ENCODE measurements at regions not wholly inside any gene's neighbourhood (a gene's known extent, or its start where the extent isn't known, plus 50 kb on each side); places are given as distances from the start of the nearest gene placed in this dataset.

GRCh38 chr12:107490010-107490409, 195.6 kb upstream of the PWP1 start:
- no peak for TF ChIP-seq CTCF (IDR thresholded peaks at IDR 0.05; ENCODE audit: low read depth, low read length)
- DNase-seq (ENCODE audit: extremely low read depth, low read depth): no peak

GRCh38 chr12:107491856-107492255, 193.7 kb upstream of the PWP1 start:
- no peak for TF ChIP-seq CTCF (IDR thresholded peaks at IDR 0.05; ENCODE audit: low read depth, low read length)
- no peak for DNase-seq (ENCODE audit: extremely low read depth, low read depth)

GRCh38 chr12:107492393-107493134, 193.0 kb upstream of the PWP1 start:
- no peak for DNase-seq (ENCODE audit: extremely low read depth, low read depth)
- no peak for TF ChIP-seq CTCF (IDR thresholded peaks at IDR 0.05; ENCODE audit: low read depth, low read length)

GRCh38 chr12:107493135-107493494, 192.5 kb upstream of the PWP1 start:
- no peak for DNase-seq (ENCODE audit: extremely low read depth, low read depth)
- no peak for TF ChIP-seq CTCF (IDR thresholded peaks at IDR 0.05; ENCODE audit: low read depth, low read length)

GRCh38 chr12:107493666-107494065, 191.9 kb upstream of the PWP1 start:
- TF ChIP-seq CTCF (IDR thresholded peaks at IDR 0.05; ENCODE audit: low read depth, low read length): no peak
- DNase-seq (ENCODE audit: extremely low read depth, low read depth): no peak

GRCh38 chr12:107494331-107494730, 191.3 kb upstream of the PWP1 start:
- TF ChIP-seq CTCF (IDR thresholded peaks at IDR 0.05; ENCODE audit: low read depth, low read length): no peak

GRCh38 chr12:107495604-107496003, 190.0 kb upstream of the PWP1 start:
- no peak for TF ChIP-seq CTCF (IDR thresholded peaks at IDR 0.05; ENCODE audit: low read depth, low read length)
- no peak for DNase-seq (ENCODE audit: extremely low read depth, low read depth)

More at GRCh38 chr12:107494331-107494730, 191.3 kb upstream of the PWP1 start:
- no peak for DNase-seq (ENCODE audit: extremely low read depth, low read depth)
